Stomach (tissue), 8 donors: ENCODE measurements at regions not wholly inside any gene's neighbourhood (a gene's known extent, or its start where the extent isn't known, plus 50 kb on each side); places are given as distances from the start of the nearest gene placed in this dataset.

Experiments used
- DNase-seq, 2 donors: peaks; one replicate each; pipeline versions ENCODE4 v3.0.0 to v3.0.0-alpha.2; 2013 to 2019
- H3K27ac ChIP-seq, 5 donors: fragments of 200-600 bp in 4 of 5; sonication (generic) in 4 of 5; one replicate each; pipeline ENCODE4 v1.5.1; 2013 to 2019; ENCODE audit warnings: mild to moderate bottlenecking in 1 of 5, moderate library complexity in 1 of 5
- H3K27me3 ChIP-seq, 3 donors: fragments of 200-600 bp; sonication (generic); one replicate each; pipeline ENCODE4 v1.5.1; 2017 to 2019; ENCODE audit warnings: mixed run types in 1 of 3
- H3K36me3 ChIP-seq, 4 donors: fragments of 200-600 bp; sonication (generic); 1 replicate in 3 of 4; 2 replicates in 1 of 4; pipeline ENCODE4 v1.5.1; 2016 to 2019
- H3K4me1 ChIP-seq, 4 donors: fragments of 200-600 bp; sonication (generic); one replicate each; pipeline ENCODE4 v1.5.1; 2016 to 2019
- H3K4me3 ChIP-seq, 4 donors: fragments of 200-600 bp; sonication (generic) in 3 of 4; one replicate each; pipeline ENCODE4 v1.5.1; 2016 to 2019; ENCODE audit warnings: mild to moderate bottlenecking in 1 of 4
- H3K9me3 ChIP-seq, 4 donors: fragments of 200-600 bp; sonication (generic); one replicate each; pipeline ENCODE4 v1.5.1; 2016 to 2019
- EP300 ChIP-seq: sonication (generic); formaldehyde crosslinking; IDR thresholded peaks from one replicate; pipeline ENCODE4 v1.6.1; 2017; ENCODE audit warnings: antibody characterized with exemption
- POLR2A ChIP-seq, 4 donors: fragments of 450-650 bp; IDR thresholded peaks; one replicate each; pipeline ENCODE4 v1.6.1; 2016; ENCODE audit warnings: antibody characterized with exemption in 4 of 4, control low read depth in 2 of 4, mild to moderate bottlenecking in 1 of 4, moderate library complexity in 1 of 4
- POLR2AphosphoS5 ChIP-seq, 3 donors: sonication (generic); formaldehyde crosslinking; IDR thresholded peaks; one replicate each; pipeline ENCODE4 v1.6.1; 2016; ENCODE audit warnings: antibody characterized with exemption in 3 of 3
- WGBS, 5 donors: extraction: QIAGEN DNeasy Blood & Tissue Kit in 3 of 5; methylation state at CpG; one replicate each; pipeline versions ENCODE4 v1.1.5 to v1.1.7; 2013 to 2018; 5-methylcytosine and 5-hydroxymethylcytosine counted together
- intact Hi-C: fragments of 100-400 bp; cut with DNase I; formaldehyde crosslinking; loops from one replicate; pipeline ENCODE4 v1.15.1; 2023; ENCODE audit warnings: low total_unique reads
- TF ChIP-seq, protein P1 (sequence below), 7 experiments: fragments of 450-650 bp in 4 of 7; fragments of 200-600 bp in 3 of 7; sonication (generic) in 3 of 7; IDR thresholded peaks; one replicate each; pipeline ENCODE4 v1.5.1; 2016 to 2019; ENCODE audit warnings: antibody characterized with exemption in 7 of 7, control low read depth in 2 of 7, mild to moderate bottlenecking in 1 of 7
- donor health status: healthy with polysubstance abuse.
- donor health status: Bipolar disorder and iron deficiency.
- donor health status: healthy.

DNA sequence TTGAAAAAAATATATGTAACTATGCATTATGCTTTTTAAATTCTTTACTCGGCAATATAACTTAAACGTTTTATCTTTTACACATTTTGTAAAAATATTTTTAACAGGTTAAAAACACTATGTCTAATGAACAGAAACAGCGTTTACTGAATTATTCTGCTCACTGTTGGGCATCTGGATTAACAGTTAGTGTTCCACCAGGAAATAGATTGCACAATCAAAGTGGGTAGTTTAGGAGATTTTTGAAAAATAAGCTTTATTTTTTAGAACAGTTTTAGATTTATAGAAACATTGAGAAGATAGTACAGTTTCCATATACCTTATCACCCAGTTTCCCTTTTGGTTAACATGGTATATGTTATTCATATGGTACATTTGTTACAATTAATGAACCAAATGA is 63.1 kb upstream of the FREM3 start:
- no peaks in the 10 kb centered on the region for H3K9me3 ChIP-seq
- 56 to 97% (median 60%) methylated on average over 3 of the region's 3 CpGs for WGBS, 5 donors
- no peaks in the 10 kb centered on the region for H3K27me3 ChIP-seq
- no peak for DNase-seq
- no peak overlapping the region for H3K4me3 ChIP-seq
- no peak overlapping the region for H3K27ac ChIP-seq
- TF ChIP-seq, protein P1, sequence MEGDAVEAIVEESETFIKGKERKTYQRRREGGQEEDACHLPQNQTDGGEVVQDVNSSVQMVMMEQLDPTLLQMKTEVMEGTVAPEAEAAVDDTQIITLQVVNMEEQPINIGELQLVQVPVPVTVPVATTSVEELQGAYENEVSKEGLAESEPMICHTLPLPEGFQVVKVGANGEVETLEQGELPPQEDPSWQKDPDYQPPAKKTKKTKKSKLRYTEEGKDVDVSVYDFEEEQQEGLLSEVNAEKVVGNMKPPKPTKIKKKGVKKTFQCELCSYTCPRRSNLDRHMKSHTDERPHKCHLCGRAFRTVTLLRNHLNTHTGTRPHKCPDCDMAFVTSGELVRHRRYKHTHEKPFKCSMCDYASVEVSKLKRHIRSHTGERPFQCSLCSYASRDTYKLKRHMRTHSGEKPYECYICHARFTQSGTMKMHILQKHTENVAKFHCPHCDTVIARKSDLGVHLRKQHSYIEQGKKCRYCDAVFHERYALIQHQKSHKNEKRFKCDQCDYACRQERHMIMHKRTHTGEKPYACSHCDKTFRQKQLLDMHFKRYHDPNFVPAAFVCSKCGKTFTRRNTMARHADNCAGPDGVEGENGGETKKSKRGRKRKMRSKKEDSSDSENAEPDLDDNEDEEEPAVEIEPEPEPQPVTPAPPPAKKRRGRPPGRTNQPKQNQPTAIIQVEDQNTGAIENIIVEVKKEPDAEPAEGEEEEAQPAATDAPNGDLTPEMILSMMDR (IDR thresholded peaks at IDR 0.05), result no peak
- TF ChIP-seq POLR2A (IDR thresholded peaks at IDR 0.05), result no peak
- TF ChIP-seq EP300, result no peak
- no peak for TF ChIP-seq POLR2AphosphoS5 (IDR thresholded peaks at IDR 0.05)
- no peaks in the 10 kb centered on the region for H3K36me3 ChIP-seq
- H3K4me1 ChIP-seq, result no peaks in the 10 kb centered on the region
- intact Hi-C loops, result no loop called here

DNA sequence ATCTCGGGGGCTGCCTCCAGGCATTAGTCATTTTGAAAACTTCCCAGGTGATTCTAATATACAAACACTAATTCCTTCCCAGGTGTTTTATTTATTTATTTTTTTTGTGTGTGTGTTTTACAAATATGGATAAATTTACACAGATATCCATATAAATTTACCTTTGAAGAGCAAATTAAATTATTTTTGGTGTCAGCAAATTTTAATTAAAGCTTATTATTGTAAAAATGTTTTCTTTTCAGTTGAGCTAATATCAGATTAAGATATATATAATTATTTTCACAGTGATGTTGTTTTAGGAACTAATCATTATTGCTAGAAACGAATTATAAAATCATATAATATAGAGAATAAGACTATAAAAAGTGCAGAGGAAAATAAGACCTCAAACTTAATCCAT is 62.0 kb upstream of the FREM3 start:
- no peak for DNase-seq
- intact Hi-C loops, result no loop called here
- Histone ChIP-seq H3K4me1 (no peaks in the 10 kb centered on the region), H3K36me3 (no peaks in the 10 kb centered on the region), H3K27ac (no peak overlapping the region), H3K27me3 (no peaks in the 10 kb centered on the region), H3K9me3 (no peaks in the 10 kb centered on the region), H3K4me3 (no peak overlapping the region)
- TF ChIP-seq POLR2A (IDR thresholded peaks at IDR 0.05) (no peak), POLR2AphosphoS5 (IDR thresholded peaks at IDR 0.05) (no peak), EP300 (no peak)
- TF ChIP-seq, protein P1 (IDR thresholded peaks at IDR 0.05), result no peak
- WGBS, 5 donors, result 53 to 65% (median 60%) methylated on average over 2 of the region's 2 CpGs
